DMS114 treated with DMSO at 0.1 percent for 48 hours (cell line): ENCODE measurements at regions not wholly inside any gene's neighbourhood (a gene's known extent, or its start where the extent isn't known, plus 50 kb on each side); places are given as distances from the start of the nearest gene placed in this dataset.
"Not testable (repeated sequence)": the region's sequence is repeated elsewhere in the genome, so short reads cannot be mapped to it uniquely, and the experiment has no call there.

Source experiments
- DNase-seq: peaks from one replicate; lab custom pipeline; 2025; ENCODE audit not compliant: unreplicated experiment; lab: John Stamatoyannopoulos, UW

GRCh38 chr4:125797621-125798020 lies 482.9 kb downstream of the FAT4 start:
- not testable (repeated sequence) for DNase-seq

- no peak for DNase-seq
Measured at GRCh38 chr4:125801373-125801772, 486.6 kb downstream of the FAT4 start.

- DNase-seq = no peak
Measured at GRCh38 chr4:125801924-125802323, 487.2 kb downstream of the FAT4 start.

- no peak for DNase-seq
Measured at GRCh38 chr4:125808022-125808421, 493.3 kb downstream of the FAT4 start.

- no peak for DNase-seq
Measured at GRCh38 chr4:125808570-125808969, 493.8 kb downstream of the FAT4 start.

- DNase-seq = no peak
Measured at GRCh38 chr4:125811892-125812291, 497.1 kb downstream of the FAT4 start.

GRCh38 chr4:125826801-125827695 lies 512.3 kb downstream of the FAT4 start:
- no peak for DNase-seq

GRCh38 chr4:125827696-125828052 lies 512.9 kb downstream of the FAT4 start:
- no peak for DNase-seq

GRCh38 chr4:125828346-125828745 lies 513.6 kb downstream of the FAT4 start:
- DNase-seq = no peak

GRCh38 chr4:125832161-125832560 lies 517.4 kb downstream of the FAT4 start:
- DNase-seq = no peak

- no peak for DNase-seq
Measured at GRCh38 chr4:125836597-125837195, 521.9 kb downstream of the FAT4 start.

- DNase-seq = no peak
Measured at GRCh38 chr4:125837493-125838201, 522.9 kb downstream of the FAT4 start.

- no peak for DNase-seq
Measured at GRCh38 chr4:125838202-125838601, 523.4 kb downstream of the FAT4 start.

- no peak for DNase-seq
Measured at GRCh38 chr4:125838924-125839323, 524.2 kb downstream of the FAT4 start.

GRCh38 chr4:125843947-125844346 lies 529.2 kb downstream of the FAT4 start:
- no peak for DNase-seq

GRCh38 chr4:125847518-125847917 lies 532.8 kb downstream of the FAT4 start:
- no peak for DNase-seq

GRCh38 chr4:125849869-125850268 lies 535.1 kb downstream of the FAT4 start:
- no peak for DNase-seq

GRCh38 chr4:125891597-125892258 lies 577.0 kb downstream of the FAT4 start:
- DNase-seq = no peak

GRCh38 chr4:125904802-125905201 lies 590.0 kb downstream of the FAT4 start:
- DNase-seq = no peak

GRCh38 chr4:125911058-125911457 lies 596.3 kb downstream of the FAT4 start:
- no peak for DNase-seq

- DNase-seq = no peak
Measured at GRCh38 chr4:125911481-125911880, 596.7 kb downstream of the FAT4 start.
